Vagina (tissue), 2 donors: ENCODE measurements at regions not wholly inside any gene's neighbourhood (a gene's known extent, or its start where the extent isn't known, plus 50 kb on each side); places are given as distances from the start of the nearest gene placed in this dataset.
"Not testable (repeated sequence)": the region's sequence is repeated elsewhere in the genome, so short reads cannot be mapped to it uniquely, and the experiment has no call there.

Experiments used
- DNase-seq, 2 donors: peaks; one replicate each; pipeline ENCODE4 v3.0.0-alpha.2; 2017; ENCODE audit errors: extremely low spot score in 2 of 2
- H3K27ac ChIP-seq: fragments of 200-600 bp; sonication (generic); one replicate; pipeline ENCODE4 v1.5.1; 2019
- H3K27me3 ChIP-seq: fragments of 200-600 bp; sonication (generic); one replicate; pipeline ENCODE4 v1.5.1; 2019
- H3K36me3 ChIP-seq, 2 donors: fragments of 200-600 bp; sonication (generic); one replicate each; pipeline ENCODE4 v1.5.1; 2017 to 2019
- H3K4me1 ChIP-seq: fragments of 200-600 bp; sonication (generic); one replicate; pipeline ENCODE4 v1.5.1; 2019
- H3K4me3 ChIP-seq, 2 donors: fragments of 200-600 bp; sonication (generic); 1 replicate in 1 of 2; 2 replicates in 1 of 2; pipeline ENCODE4 v1.5.1; 2016 to 2019
- H3K9me3 ChIP-seq: fragments of 200-600 bp; sonication (generic); one replicate; pipeline ENCODE4 v1.5.1; 2019
- POLR2A ChIP-seq, 2 donors: fragments of 450-650 bp; IDR thresholded peaks; one replicate each; pipeline ENCODE4 v1.6.1; 2017; ENCODE audit warnings: antibody characterized with exemption in 2 of 2, mild to moderate bottlenecking in 2 of 2, moderate library complexity in 2 of 2
- POLR2AphosphoS5 ChIP-seq, 2 donors: sonication (generic); formaldehyde crosslinking; IDR thresholded peaks; one replicate each; pipeline ENCODE4 v1.9.0; 2017; ENCODE audit warnings: antibody characterized with exemption in 2 of 2, mild to moderate bottlenecking in 2 of 2, low read depth in 1 of 2; ENCODE audit not compliant: insufficient read depth in 1 of 2
- intact Hi-C: fragments of 100-400 bp; cut with DNase I; formaldehyde crosslinking; loops from one replicate; pipeline ENCODE4 v1.15.1; 2023
- TF ChIP-seq, protein P1 (sequence below), 3 experiments: fragments of 450-650 bp in 2 of 3; fragments of 200-600 bp in 1 of 3; sonication (generic) in 1 of 3; IDR thresholded peaks; one replicate each; pipeline ENCODE4 v1.5.1; 2017 to 2019; ENCODE audit warnings: antibody characterized with exemption in 3 of 3, mild to moderate bottlenecking in 2 of 3, moderate library complexity in 2 of 3

DNA sequence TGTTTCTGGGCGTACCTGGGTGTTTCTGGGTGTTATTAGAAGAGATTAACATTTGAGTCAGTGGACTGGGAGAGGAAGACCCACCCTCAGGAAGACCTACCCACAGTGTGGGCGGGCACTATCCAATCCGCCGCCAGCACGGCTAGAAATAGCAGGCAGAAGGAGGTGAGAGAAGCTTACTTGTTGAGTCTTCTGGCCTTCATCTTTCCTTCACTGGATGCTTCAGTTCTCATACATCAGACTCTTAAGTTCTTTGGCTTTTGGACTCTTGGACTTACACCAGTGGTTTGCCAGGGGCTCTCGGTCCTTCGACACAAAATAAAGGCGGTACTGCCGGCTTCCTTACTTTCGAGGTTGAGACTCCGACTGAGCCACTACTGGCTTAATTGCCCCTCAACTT, 654.6 kb upstream of the CADM2 start:
- H3K4me1 ChIP-seq, result no peaks in the 10 kb centered on the region
- no peaks in the 10 kb centered on the region for H3K27me3 ChIP-seq
- no peaks in the 10 kb centered on the region for H3K36me3 ChIP-seq
- no peak overlapping the region for H3K4me3 ChIP-seq
- TF ChIP-seq, protein P1, sequence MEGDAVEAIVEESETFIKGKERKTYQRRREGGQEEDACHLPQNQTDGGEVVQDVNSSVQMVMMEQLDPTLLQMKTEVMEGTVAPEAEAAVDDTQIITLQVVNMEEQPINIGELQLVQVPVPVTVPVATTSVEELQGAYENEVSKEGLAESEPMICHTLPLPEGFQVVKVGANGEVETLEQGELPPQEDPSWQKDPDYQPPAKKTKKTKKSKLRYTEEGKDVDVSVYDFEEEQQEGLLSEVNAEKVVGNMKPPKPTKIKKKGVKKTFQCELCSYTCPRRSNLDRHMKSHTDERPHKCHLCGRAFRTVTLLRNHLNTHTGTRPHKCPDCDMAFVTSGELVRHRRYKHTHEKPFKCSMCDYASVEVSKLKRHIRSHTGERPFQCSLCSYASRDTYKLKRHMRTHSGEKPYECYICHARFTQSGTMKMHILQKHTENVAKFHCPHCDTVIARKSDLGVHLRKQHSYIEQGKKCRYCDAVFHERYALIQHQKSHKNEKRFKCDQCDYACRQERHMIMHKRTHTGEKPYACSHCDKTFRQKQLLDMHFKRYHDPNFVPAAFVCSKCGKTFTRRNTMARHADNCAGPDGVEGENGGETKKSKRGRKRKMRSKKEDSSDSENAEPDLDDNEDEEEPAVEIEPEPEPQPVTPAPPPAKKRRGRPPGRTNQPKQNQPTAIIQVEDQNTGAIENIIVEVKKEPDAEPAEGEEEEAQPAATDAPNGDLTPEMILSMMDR (IDR thresholded peaks at IDR 0.05), result no peak
- TF ChIP-seq POLR2AphosphoS5 (IDR thresholded peaks at IDR 0.05; ENCODE audit: insufficient read depth in 1 of 2, low read depth in 1 of 2), result no peak
- TF ChIP-seq POLR2A (IDR thresholded peaks at IDR 0.05), result no peak
- intact Hi-C loops, result no loop called here
- H3K27ac ChIP-seq, result no peak overlapping the region
- DNase-seq, result no peak
- no peaks in the 10 kb centered on the region for H3K9me3 ChIP-seq

DNA sequence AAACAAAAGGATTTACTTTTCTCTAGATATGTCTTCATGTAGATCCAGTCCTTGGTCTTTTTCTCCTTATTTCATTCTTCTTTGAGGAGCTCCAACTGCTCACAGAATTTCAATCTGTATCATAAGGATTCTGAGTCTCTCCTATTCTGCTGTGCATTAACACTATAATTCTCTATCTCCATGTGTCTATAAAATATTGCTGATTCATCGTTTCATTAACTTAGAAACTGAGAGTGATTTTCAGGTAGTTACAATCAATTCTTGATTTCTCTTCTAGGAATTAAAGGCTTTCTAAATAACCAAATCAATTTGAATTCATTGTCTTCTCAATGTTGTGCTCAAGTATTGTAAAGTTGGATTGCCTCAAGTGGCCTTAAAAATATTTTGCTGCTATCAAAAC, 651.5 kb upstream of the CADM2 start:
- intact Hi-C loops, result no loop called here
- no peak for DNase-seq
- H3K4me1 ChIP-seq, result no peaks in the 10 kb centered on the region
- H3K27me3 ChIP-seq, result no peaks in the 10 kb centered on the region
- no peaks in the 10 kb centered on the region for H3K36me3 ChIP-seq
- H3K9me3 ChIP-seq, result no peaks in the 10 kb centered on the region
- no peak overlapping the region for H3K27ac ChIP-seq
- TF ChIP-seq POLR2A (IDR thresholded peaks at IDR 0.05) (no peak), POLR2AphosphoS5 (IDR thresholded peaks at IDR 0.05; ENCODE audit: insufficient read depth in 1 of 2, low read depth in 1 of 2) (no peak)
- TF ChIP-seq, protein P1 (IDR thresholded peaks at IDR 0.05), result no peak
- no peak overlapping the region for H3K4me3 ChIP-seq

DNA sequence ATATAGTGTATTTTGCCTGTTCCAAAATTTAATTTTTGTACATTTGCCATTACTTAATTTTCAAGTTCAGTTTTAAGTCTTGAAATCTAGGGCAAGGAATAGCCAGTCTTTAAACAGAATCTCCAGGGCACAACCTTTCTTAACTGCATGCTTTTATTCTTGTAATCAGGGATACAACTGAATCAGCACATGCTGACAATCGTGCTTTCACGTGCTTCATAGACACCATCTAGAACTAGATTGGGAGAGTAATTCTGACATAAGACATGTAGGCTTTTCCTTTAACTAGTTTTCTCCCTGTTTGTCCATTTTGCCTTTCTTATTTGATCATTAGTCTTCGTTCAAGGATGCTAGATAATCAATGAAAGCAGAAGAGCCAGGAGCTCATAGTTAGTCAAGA, 650.4 kb upstream of the CADM2 start:
- H3K27me3 ChIP-seq, result no peaks in the 10 kb centered on the region
- H3K36me3 ChIP-seq, result no peaks in the 10 kb centered on the region
- no peaks in the 10 kb centered on the region for H3K9me3 ChIP-seq
- no peaks in the 10 kb centered on the region for H3K4me1 ChIP-seq
- H3K27ac ChIP-seq, result no peak overlapping the region
- H3K4me3 ChIP-seq, result no peak overlapping the region
- intact Hi-C loops, result no loop called here
- TF ChIP-seq, protein P1 (IDR thresholded peaks at IDR 0.05), result no peak
- TF ChIP-seq POLR2A (IDR thresholded peaks at IDR 0.05), result no peak
- TF ChIP-seq POLR2AphosphoS5 (IDR thresholded peaks at IDR 0.05; ENCODE audit: insufficient read depth in 1 of 2, low read depth in 1 of 2), result no peak
- DNase-seq, result no peak

DNA sequence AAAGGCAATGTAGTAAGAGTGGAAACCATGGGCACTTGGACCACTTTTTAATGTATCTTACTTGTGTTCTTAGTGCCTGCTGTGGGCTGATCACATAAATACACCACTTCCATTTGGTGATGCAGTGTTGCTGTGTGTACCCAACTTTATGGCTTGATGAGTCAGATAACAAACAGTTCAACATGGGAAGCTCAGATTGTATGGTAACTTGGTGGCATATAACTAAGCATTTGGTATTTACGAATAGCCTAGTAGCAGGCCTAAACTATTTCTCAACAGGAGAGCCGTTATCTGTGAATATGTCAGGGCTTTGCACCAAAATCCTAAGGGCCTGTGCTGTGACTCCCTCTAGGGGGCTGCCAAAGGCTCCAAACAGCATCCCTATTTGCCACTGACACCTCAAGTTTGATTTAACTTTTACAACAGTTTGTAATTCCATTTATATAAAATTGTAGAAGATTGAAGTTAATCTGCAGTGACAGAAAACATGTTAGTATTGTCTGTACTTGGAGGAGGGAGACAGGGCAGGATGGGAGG, 640.4 kb upstream of the CADM2 start:
- no peaks in the 10 kb centered on the region for H3K9me3 ChIP-seq
- intact Hi-C loops, result no loop called here
- no peak overlapping the region for H3K4me3 ChIP-seq

DNA sequence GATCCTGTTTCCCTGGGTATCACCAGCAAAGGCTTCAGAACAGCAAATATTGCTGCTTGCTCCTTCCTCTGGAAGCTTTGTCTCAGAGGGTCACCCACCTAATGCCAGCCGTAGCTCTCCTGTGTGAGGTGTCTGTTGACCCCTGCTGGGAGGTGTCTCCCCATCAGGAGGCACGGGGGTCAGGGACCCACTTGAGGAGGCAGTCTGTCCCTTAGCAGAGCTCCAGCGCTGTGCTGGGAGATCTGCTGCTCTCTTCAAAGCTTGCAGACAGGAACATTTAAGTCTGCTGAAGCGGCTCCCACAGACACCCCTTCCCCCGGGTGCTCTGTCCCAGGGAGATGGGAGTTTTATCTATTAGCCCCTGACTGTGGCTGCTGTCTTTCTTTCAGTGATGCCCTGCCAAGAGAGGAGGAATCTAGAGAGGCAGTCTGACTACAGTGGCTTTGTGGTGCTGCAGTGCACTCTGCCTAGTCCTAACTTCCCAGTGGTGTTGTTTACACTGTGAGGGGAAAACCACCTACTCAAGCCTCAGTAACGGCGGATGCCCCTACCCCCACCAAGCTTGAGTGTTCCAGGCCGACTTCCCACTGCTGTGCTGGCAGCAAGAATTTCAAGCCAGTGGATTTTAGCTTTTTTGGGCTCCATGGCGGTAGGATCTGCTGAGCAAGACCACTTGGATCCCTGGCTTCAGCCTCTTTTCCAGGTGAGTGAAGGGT, 593.1 kb upstream of the CADM2 start:
- H3K9me3 ChIP-seq, H3K36me3 ChIP-seq, H3K27ac ChIP-seq, H3K4me3 ChIP-seq, H3K27me3 ChIP-seq, intact Hi-C loops, H3K4me1 ChIP-seq, DNase-seq: not testable (repeated sequence)

More for the DNA sequence above, 640.4 kb upstream of the CADM2 start:
- TF ChIP-seq POLR2A (IDR thresholded peaks at IDR 0.05), result no peak
- TF ChIP-seq, protein P1 (IDR thresholded peaks at IDR 0.05), result no peak
- no peak for TF ChIP-seq POLR2AphosphoS5 (IDR thresholded peaks at IDR 0.05; ENCODE audit: insufficient read depth in 1 of 2, low read depth in 1 of 2)
- no peak for DNase-seq
- Histone ChIP-seq H3K27me3 (no peaks in the 10 kb centered on the region), H3K27ac (no peak overlapping the region), H3K4me1 (no peaks in the 10 kb centered on the region), H3K36me3 (no peaks in the 10 kb centered on the region)
